ENCODE measurements at regions not wholly inside any gene's neighbourhood (a gene's known extent, or its start where the extent isn't known, plus 50 kb on each side); places are given as distances from the start of the nearest gene placed in this dataset.

- TF ChIP-seq, protein P1, sequence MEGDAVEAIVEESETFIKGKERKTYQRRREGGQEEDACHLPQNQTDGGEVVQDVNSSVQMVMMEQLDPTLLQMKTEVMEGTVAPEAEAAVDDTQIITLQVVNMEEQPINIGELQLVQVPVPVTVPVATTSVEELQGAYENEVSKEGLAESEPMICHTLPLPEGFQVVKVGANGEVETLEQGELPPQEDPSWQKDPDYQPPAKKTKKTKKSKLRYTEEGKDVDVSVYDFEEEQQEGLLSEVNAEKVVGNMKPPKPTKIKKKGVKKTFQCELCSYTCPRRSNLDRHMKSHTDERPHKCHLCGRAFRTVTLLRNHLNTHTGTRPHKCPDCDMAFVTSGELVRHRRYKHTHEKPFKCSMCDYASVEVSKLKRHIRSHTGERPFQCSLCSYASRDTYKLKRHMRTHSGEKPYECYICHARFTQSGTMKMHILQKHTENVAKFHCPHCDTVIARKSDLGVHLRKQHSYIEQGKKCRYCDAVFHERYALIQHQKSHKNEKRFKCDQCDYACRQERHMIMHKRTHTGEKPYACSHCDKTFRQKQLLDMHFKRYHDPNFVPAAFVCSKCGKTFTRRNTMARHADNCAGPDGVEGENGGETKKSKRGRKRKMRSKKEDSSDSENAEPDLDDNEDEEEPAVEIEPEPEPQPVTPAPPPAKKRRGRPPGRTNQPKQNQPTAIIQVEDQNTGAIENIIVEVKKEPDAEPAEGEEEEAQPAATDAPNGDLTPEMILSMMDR (IDR thresholded peaks at IDR 0.05), result no peak
- TF ChIP-seq EZH2 (IDR thresholded peaks at IDR 0.05; ENCODE audit: borderline replicate concordance, insufficient read depth, low read depth, low read length, poor library complexity, severe bottlenecking), result no peak
These were observed 170.2 kb downstream of the HAO1 start for GRCh38 chr20:7770046-7770445.

Measured in B cell (primary cell).